K562 (cell line): ENCODE measurements at regions not wholly inside any gene's neighbourhood (a gene's known extent, or its start where the extent isn't known, plus 50 kb on each side); places are given as distances from the start of the nearest gene placed in this dataset.

Source experiments
- ATAC-seq: fragments of 200-7000 bp; cut with Tn5 transposase; 3 replicates; pipeline ENCODE4 v1.9.1; 2020; ENCODE audit warnings: moderate library complexity
- BruUV-seq: library from RNA; stranded (reverse); fragments of 400-500 nt; replicated peaks from 2 replicates; lab custom pipeline; 2021; lab: Mats Ljungman, UMichigan
- CTCF ChIA-PET: fragments of 300-600 bp; formaldehyde crosslinking; extraction: SDS; loops from one replicate; lab custom pipeline; 2021; ENCODE audit warnings: low intra/inter-chr PET ratio; lab: Yijun Ruan, JAX
- POLR2A ChIA-PET: fragments of 300-600, 350-650 bp; sonication (Branson Sonifier 250); formaldehyde crosslinking; extraction: SDS; loops from one replicate; lab custom pipeline; 2021; ENCODE audit warnings: antibody characterized with exemption, inconsistent platforms; lab: Yijun Ruan, JAX
- DNase-seq, 4 experiments: peaks; one replicate each; pipeline versions ENCODE4 v3.0.0 to v3.0.0-alpha.2; 2011 to 2018; ENCODE audit warnings: low spot score in 3 of 4, mixed read lengths in 3 of 4; ENCODE audit errors: extremely low read depth in 1 of 4
- FAIRE-seq: peaks from 2 replicates; lab custom pipeline; 2011; peaks lifted over from hg19 to GRCh38; lab: Jason Lieb, UNC
- H2AFZ ChIP-seq: 2 replicates; pipeline ENCODE4 v1.6.0; 2011; ENCODE audit warnings: low read depth, low read length, control low read depth, inconsistent platforms
- H3K27ac ChIP-seq: fragments of 200-600 bp; 3 replicates; pipeline ENCODE4 v1.8.0; 2011; ENCODE audit warnings: low read depth, mild to moderate bottlenecking, control low read depth, inconsistent platforms, low read length, moderate library complexity, mixed read lengths; ENCODE audit errors: extremely low read depth
- H3K27me3 ChIP-seq, 2 experiments: fragments of 300-600 bp in 1 of 2; 2 replicates in 1 of 2; 3 replicates in 1 of 2; pipeline versions ENCODE4 v1.6.0 to v1.8.0; 2011; ENCODE audit warnings: inconsistent platforms in 2 of 2, low read length in 2 of 2, mild to moderate bottlenecking in 1 of 2, mixed read lengths in 1 of 2, moderate library complexity in 1 of 2; ENCODE audit not compliant: control insufficient read depth in 2 of 2, insufficient read depth in 2 of 2
- H3K36me3 ChIP-seq: fragments of 300-600 bp; 3 replicates; pipeline ENCODE4 v1.8.0; 2011; ENCODE audit warnings: mild to moderate bottlenecking, low read length, inconsistent platforms; ENCODE audit not compliant: control insufficient read depth, insufficient read depth
- H3K4me1 ChIP-seq, 2 experiments: fragments of 200-600 bp in 1 of 2; replicated peaks in 1 of 2; 2 replicates in 1 of 2; 3 replicates in 1 of 2; pipeline versions ENCODE4 v1.5.1 to v1.8.0; 2011; ENCODE audit warnings: inconsistent platforms in 2 of 2, low read length in 2 of 2, mild to moderate bottlenecking in 1 of 2, mixed read lengths in 1 of 2, moderate library complexity in 1 of 2; ENCODE audit not compliant: control insufficient read depth in 2 of 2, insufficient read depth in 2 of 2
- H3K4me2 ChIP-seq: 2 replicates; pipeline ENCODE4 v1.6.1; 2011; ENCODE audit warnings: low read length, control low read depth, inconsistent platforms, mixed read lengths; ENCODE audit not compliant: insufficient read depth
- H3K4me3 ChIP-seq: fragments of 200-600 bp; sonication (generic), shearing (Covaris generic); 2 replicates; pipeline ENCODE4 v1.5.1; 2016; ENCODE audit warnings: control low read depth, inconsistent platforms
- H3K79me2 ChIP-seq: fragments of 200-600 bp; 3 replicates; pipeline ENCODE4 v1.8.0; 2011; ENCODE audit warnings: low read length, inconsistent platforms; ENCODE audit not compliant: control insufficient read depth, insufficient read depth
- H3K9ac ChIP-seq, 2 experiments: 2 replicates each; pipeline versions ENCODE4 v1.6.0 to v1.6.1; 2011; ENCODE audit warnings: low read depth in 2 of 2, low read length in 2 of 2, control low read depth in 1 of 2, inconsistent platforms in 1 of 2, mild to moderate bottlenecking in 1 of 2, mixed read lengths in 1 of 2; ENCODE audit not compliant: insufficient read depth in 1 of 2
- H3K9me1 ChIP-seq: one replicate; pipeline ENCODE4 v1.6.0; 2011; ENCODE audit warnings: inconsistent platforms, mild to moderate bottlenecking, low read length, moderate library complexity; ENCODE audit not compliant: control insufficient read depth, insufficient read depth
- H3K9me3 ChIP-seq: replicated peaks from 2 replicates; pipeline ENCODE4 v1.5.1; 2011; ENCODE audit warnings: low read depth, low read length, inconsistent platforms; ENCODE audit not compliant: control insufficient read depth, insufficient read depth
- H4K20me1 ChIP-seq: replicated peaks from 2 replicates; pipeline ENCODE4 v1.6.1; 2011; ENCODE audit warnings: low read length, inconsistent platforms, mixed read lengths; ENCODE audit not compliant: control insufficient read depth, insufficient read depth
- FOXK2 ChIP-seq, 2 experiments: fragments of 450-650 bp; IDR thresholded peaks in 1 of 2; conservative IDR thresholded peaks in 1 of 2; 2 replicates each; pipeline ENCODE4 v1.6.1; 2016; ENCODE audit warnings: low read depth in 2 of 2, mild to moderate bottlenecking in 1 of 2
- ZBTB40 ChIP-seq, 2 experiments: fragments of 450-650 bp in 1 of 2; sonication (generic) in 1 of 2; formaldehyde crosslinking in 1 of 2; IDR thresholded peaks; 2 replicates each; pipeline versions ENCODE4 v1.7.1 to v1.9.0; 2016 to 2022; ENCODE audit warnings: inconsistent platforms in 1 of 2, mild to moderate bottlenecking in 1 of 2, missing genetic modification reagents in 1 of 2
- WGBS: fragments of 100-300 bp; shearing (Covaris generic); methylation state at CpG from one replicate; pipeline ENCODE4 v1.1.6; 2016; ENCODE audit warnings: low coverage, mixed read lengths; ENCODE audit not compliant: insufficient coverage; ENCODE audit errors: missing lambda C conversion rate; 5-methylcytosine and 5-hydroxymethylcytosine counted together
- in situ Hi-C: fragments of 300-500 bp; cut with MboI; formaldehyde crosslinking; loops from 4 replicates; pipeline ENCODE4 v1.15.0; 2018; ENCODE audit warnings: inconsistent platforms, mixed read lengths
- intact Hi-C: fragments of 100-400 bp; cut with micrococcal nuclease; formaldehyde crosslinking; loops from 2 replicates; pipeline ENCODE4 v1.14.2; 2022

DNA sequence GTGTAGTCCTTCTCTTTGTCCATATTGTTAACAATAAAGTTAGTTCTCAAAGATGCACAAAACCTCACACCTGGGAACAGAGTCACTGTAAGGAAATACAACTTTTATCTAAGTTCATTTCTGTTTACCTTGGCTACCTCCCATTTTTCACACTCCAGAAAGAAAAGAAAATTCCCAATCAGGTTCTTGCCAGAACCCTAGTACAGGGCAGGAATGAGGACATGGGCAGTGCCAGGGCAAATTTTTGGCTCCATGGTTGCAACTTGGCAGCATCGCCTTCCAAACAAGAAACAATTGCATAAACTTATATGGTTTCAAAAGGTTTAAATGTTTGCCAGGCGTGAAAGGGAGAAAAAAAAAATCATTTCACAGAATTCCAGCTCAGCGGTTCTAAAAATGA, 296.3 kb upstream of the PRKD1 start:
- in situ Hi-C loops, result loop anchor here (25.0 kb wide), 2 partner anchors 687 to 1462 kb away; partner anchors contain the start of gene FOXG1
- no peak overlapping the region for H3K27ac ChIP-seq
- H3K27me3 ChIP-seq, result no peaks in the 10 kb centered on the region
- POLR2A ChIA-PET, result interaction anchor here (0.6 kb wide), 1 partner anchor 11 kb away, joined by 3 read pairs; no protein-coding TSS in a partner anchor
- TF ChIP-seq ZBTB40 (IDR thresholded peaks at IDR 0.05), result 0 out of 2 replicates have a peak, but pooled peaks have one; percentile 28
- TF ChIP-seq ZBTB40 (CRISPR knock-in tag; IDR thresholded peaks at IDR 0.05), result no peak
- no peak for TF ChIP-seq FOXK2 (conservative IDR thresholded peaks at IDR 0.05 in 1 of 2, IDR thresholded peaks at IDR 0.05 in 1 of 2; ENCODE audit: low read depth in 2 of 2)
- TF ChIP-seq, all 486 proteins: peak for 1
- H3K4me1 ChIP-seq, result no peaks in the 10 kb centered on the region
- H3K9ac ChIP-seq, result no peak overlapping the region
- no peaks in the 10 kb centered on the region for H3K79me2 ChIP-seq
- DNase-seq (no peak), ATAC-seq (no peak), FAIRE-seq (no peak)
- no TSS peak for BruUV-seq
- H3K4me3 ChIP-seq, result no peak overlapping the region
- no peak overlapping the region for H3K4me2 ChIP-seq
- H4K20me1 ChIP-seq, result no peaks in the 10 kb centered on the region
- intact Hi-C loops, result no loop called here
- H3K9me1 ChIP-seq, result no peaks in the 10 kb centered on the region
- 0% methylated on average over 3 of the region's 3 CpGs for WGBS
- no peaks in the 10 kb centered on the region for H3K36me3 ChIP-seq
- H3K9me3 ChIP-seq, result no peaks in the 10 kb centered on the region
- CTCF ChIA-PET, result no interaction called here
- no peak overlapping the region for H2AFZ ChIP-seq
